Stimulated activated CD4-positive, alpha-beta T cell treated with anti-CD3 and anti-CD28 coated beads, Interleukin-2, amount 100 ng/mL, for 24 hours (primary cell): ENCODE measurements at regions not wholly inside any gene's neighbourhood (a gene's known extent, or its start where the extent isn't known, plus 50 kb on each side); places are given as distances from the start of the nearest gene placed in this dataset.
"Not testable (repeated sequence)": the region's sequence is repeated elsewhere in the genome, so short reads cannot be mapped to it uniquely, and the experiment has no call there.

Experiments used
- DNase-seq, 2 donors: peaks; one replicate each; pipeline ENCODE4 v3.0.0-alpha.2; 2020

DNA sequence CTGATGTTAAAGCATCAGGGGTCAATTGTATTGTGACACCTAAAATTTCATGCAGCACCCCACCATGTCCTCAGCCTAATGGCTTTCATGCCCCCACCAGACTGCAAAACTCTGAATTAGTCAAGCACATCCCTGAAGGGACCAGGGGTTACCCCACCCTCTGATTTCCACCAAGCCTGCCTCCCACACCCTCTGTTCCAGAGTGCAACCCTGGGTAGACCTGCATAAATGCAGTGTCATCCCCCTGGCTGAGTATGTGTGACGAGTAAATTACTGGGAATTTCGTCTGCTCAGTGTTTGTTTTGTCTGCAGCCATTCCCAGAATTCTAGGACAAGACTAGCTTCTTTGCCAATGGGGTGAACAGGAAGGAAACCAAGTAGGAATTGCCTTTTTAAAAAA is 2136.9 kb upstream of the DEFB115 start:
- DNase-seq, result not testable (repeated sequence)

DNA sequence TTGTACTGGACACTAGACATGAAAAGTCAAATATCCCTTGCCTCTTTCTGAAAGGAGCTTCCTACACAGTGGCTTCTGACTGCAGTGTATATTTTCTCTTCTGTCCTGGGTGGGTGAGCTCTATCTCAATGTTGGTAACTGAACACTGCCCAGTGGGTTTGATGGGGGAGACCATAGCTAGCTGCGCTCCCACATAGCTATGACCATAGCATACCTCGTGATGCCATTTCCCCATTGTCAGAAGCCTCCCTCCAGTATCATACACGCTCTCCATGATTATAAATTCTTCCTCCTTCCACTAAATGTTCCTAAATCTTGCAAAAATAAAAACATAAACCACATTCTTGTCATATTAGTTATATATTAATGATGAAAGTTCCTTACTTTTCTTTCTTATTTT is 2134.7 kb upstream of the DEFB115 start:
- DNase-seq, result not testable (repeated sequence)

GRCh38 chr20:29123861-29124260 is 2133.6 kb upstream of the DEFB115 start:
- no peak for DNase-seq
